A204.1 (cell line): ENCODE measurements at regions not wholly inside any gene's neighbourhood (a gene's known extent, or its start where the extent isn't known, plus 50 kb on each side); places are given as distances from the start of the nearest gene placed in this dataset.
"Not testable (repeated sequence)": the region's sequence is repeated elsewhere in the genome, so short reads cannot be mapped to it uniquely, and the experiment has no call there.

Experiments
- FAIRE-seq: peaks from 2 replicates; lab custom pipeline; 2012; peaks lifted over from hg19 to GRCh38; lab: Jason Lieb, UNC

GRCh38 chr18:59848002-59848401 lies 51.8 kb upstream of the PMAIP1 start:
- FAIRE-seq, result no peak

- FAIRE-seq, result not testable (repeated sequence)
Observed at GRCh38 chr18:59847491-59847846, 52.3 kb upstream of the PMAIP1 start.

- no peak for FAIRE-seq
Observed at GRCh38 chr18:59846814-59847490, 52.8 kb upstream of the PMAIP1 start.

- FAIRE-seq, result no peak
Observed at GRCh38 chr18:59842947-59843346, 56.8 kb upstream of the PMAIP1 start.

- FAIRE-seq, result no peak
Observed at GRCh38 chr18:59839931-59840685, 59.7 kb upstream of the PMAIP1 start.

GRCh38 chr18:59839246-59839645 lies 60.5 kb upstream of the PMAIP1 start:
- FAIRE-seq, result no peak

GRCh38 chr18:59837586-59837985 lies 62.2 kb upstream of the PMAIP1 start:
- FAIRE-seq, result no peak

GRCh38 chr18:59835605-59836379 lies 64.0 kb upstream of the PMAIP1 start:
- no peak for FAIRE-seq

- FAIRE-seq, result no peak
Observed at GRCh38 chr18:59834267-59834666, 65.5 kb upstream of the PMAIP1 start.

- FAIRE-seq, result no peak
Observed at GRCh38 chr18:59833785-59834184, 66.0 kb upstream of the PMAIP1 start.

- FAIRE-seq, result peak; percentile 16
Observed at GRCh38 chr18:59823596-59824195, 76.1 kb upstream of the PMAIP1 start.

GRCh38 chr18:59822612-59823550 lies 76.9 kb upstream of the PMAIP1 start:
- FAIRE-seq, result no peak

GRCh38 chr18:59821983-59822382 lies 77.8 kb upstream of the PMAIP1 start:
- FAIRE-seq, result no peak

GRCh38 chr18:59820663-59821062 lies 79.1 kb upstream of the PMAIP1 start:
- no peak for FAIRE-seq

- FAIRE-seq, result no peak
Observed at GRCh38 chr18:59818769-59819168, 81.0 kb upstream of the PMAIP1 start.

- no peak for FAIRE-seq
Observed at GRCh38 chr18:59814891-59815290, 84.9 kb upstream of the PMAIP1 start.

GRCh38 chr18:59813942-59814341 lies 85.9 kb upstream of the PMAIP1 start:
- FAIRE-seq, result no peak

GRCh38 chr18:59810735-59811520 lies 88.9 kb upstream of the PMAIP1 start:
- no peak for FAIRE-seq

GRCh38 chr18:59810183-59810582 lies 89.6 kb upstream of the PMAIP1 start:
- no peak for FAIRE-seq

GRCh38 chr18:59802031-59802430 lies 97.8 kb upstream of the PMAIP1 start:
- FAIRE-seq, result no peak

- no peak for FAIRE-seq
Observed at GRCh38 chr18:59801576-59801975, 98.2 kb upstream of the PMAIP1 start.
